ENCODE measurements at regions not wholly inside any gene's neighbourhood (a gene's known extent, or its start where the extent isn't known, plus 50 kb on each side); places are given as distances from the start of the nearest gene placed in this dataset.
"Not testable (repeated sequence)": the region's sequence is repeated elsewhere in the genome, so short reads cannot be mapped to it uniquely, and the experiment has no call there.

- no peak overlapping the region for H3K27ac ChIP-seq
- no peaks in the 10 kb centered on the region for H4K20me1 ChIP-seq (ENCODE audit: insufficient read depth)
Observed at GRCh38 chr14:83290447-83290846, 1756.8 kb upstream of the SEL1L start.

GRCh38 chr14:83291714-83292113 is 1758.1 kb upstream of the SEL1L start:
- Histone ChIP-seq H2AFZ (ENCODE audit: low read depth) (no peak overlapping the region), H3K36me3 (ENCODE audit: insufficient read depth) (no peaks in the 10 kb centered on the region), H3K27ac (no peak overlapping the region)

More at GRCh38 chr14:83290447-83290846, 1756.8 kb upstream of the SEL1L start:
- no peaks in the 10 kb centered on the region for H3K27me3 ChIP-seq (ENCODE audit: insufficient read depth, low read depth)
- H3K79me2 ChIP-seq (ENCODE audit: insufficient read depth, low read depth): no peaks in the 10 kb centered on the region
- no peaks in the 10 kb centered on the region for H3K4me1 ChIP-seq (ENCODE audit: low read depth, poor library complexity, severe bottlenecking)
- TF ChIP-seq, protein P1, sequence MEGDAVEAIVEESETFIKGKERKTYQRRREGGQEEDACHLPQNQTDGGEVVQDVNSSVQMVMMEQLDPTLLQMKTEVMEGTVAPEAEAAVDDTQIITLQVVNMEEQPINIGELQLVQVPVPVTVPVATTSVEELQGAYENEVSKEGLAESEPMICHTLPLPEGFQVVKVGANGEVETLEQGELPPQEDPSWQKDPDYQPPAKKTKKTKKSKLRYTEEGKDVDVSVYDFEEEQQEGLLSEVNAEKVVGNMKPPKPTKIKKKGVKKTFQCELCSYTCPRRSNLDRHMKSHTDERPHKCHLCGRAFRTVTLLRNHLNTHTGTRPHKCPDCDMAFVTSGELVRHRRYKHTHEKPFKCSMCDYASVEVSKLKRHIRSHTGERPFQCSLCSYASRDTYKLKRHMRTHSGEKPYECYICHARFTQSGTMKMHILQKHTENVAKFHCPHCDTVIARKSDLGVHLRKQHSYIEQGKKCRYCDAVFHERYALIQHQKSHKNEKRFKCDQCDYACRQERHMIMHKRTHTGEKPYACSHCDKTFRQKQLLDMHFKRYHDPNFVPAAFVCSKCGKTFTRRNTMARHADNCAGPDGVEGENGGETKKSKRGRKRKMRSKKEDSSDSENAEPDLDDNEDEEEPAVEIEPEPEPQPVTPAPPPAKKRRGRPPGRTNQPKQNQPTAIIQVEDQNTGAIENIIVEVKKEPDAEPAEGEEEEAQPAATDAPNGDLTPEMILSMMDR (conservative IDR thresholded peaks at IDR 0.05; ENCODE audit: low read depth, low read length): no peak
- no peaks in the 10 kb centered on the region for H3K36me3 ChIP-seq (ENCODE audit: insufficient read depth)
- no peak overlapping the region for H2AFZ ChIP-seq (ENCODE audit: low read depth)
- no peak overlapping the region for H3K9ac ChIP-seq
- no peak overlapping the region for H3K4me3 ChIP-seq (IDR thresholded peaks at IDR 0.05; ENCODE audit: insufficient read depth, low read depth, low read length)
- H3K4me2 ChIP-seq: no peak overlapping the region

DNA sequence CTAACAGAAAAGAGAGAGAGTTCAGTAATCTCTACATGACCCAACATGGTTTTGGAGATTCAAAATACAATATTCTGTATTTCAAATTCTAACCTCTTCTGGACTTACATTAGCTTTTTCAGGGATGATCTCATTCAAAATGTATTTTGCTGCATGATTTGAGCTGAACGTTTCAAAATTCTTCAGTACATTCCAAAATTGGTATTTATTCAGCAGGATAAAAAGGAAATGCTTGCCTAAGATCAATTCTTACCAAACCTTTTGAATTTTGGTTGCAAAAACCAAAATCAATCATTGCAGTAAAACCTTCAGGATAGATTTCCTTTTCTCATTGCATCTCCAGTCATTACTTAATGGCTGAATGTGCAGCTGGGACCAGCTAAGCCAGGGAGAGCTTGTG is 1761.3 kb upstream of the SEL1L start:
- no peak overlapping the region for H2AFZ ChIP-seq (ENCODE audit: low read depth)
- TF ChIP-seq, protein P1 (conservative IDR thresholded peaks at IDR 0.05; ENCODE audit: low read depth, low read length): no peak
- H3K4me2 ChIP-seq: no peak overlapping the region
- no peak overlapping the region for H3K27ac ChIP-seq
- no peak overlapping the region for H3K9ac ChIP-seq
- no peaks in the 10 kb centered on the region for H3K79me2 ChIP-seq (ENCODE audit: insufficient read depth, low read depth)
- no peaks in the 10 kb centered on the region for H3K4me1 ChIP-seq (ENCODE audit: low read depth, poor library complexity, severe bottlenecking)
- H3K4me3 ChIP-seq (IDR thresholded peaks at IDR 0.05; ENCODE audit: insufficient read depth, low read depth, low read length): no peak overlapping the region
- no peaks in the 10 kb centered on the region for H3K36me3 ChIP-seq (ENCODE audit: insufficient read depth)
- no peaks in the 10 kb centered on the region for H4K20me1 ChIP-seq (ENCODE audit: insufficient read depth)
- H3K27me3 ChIP-seq (ENCODE audit: insufficient read depth, low read depth): no peaks in the 10 kb centered on the region

More at GRCh38 chr14:83291714-83292113, 1758.1 kb upstream of the SEL1L start:
- H3K79me2 ChIP-seq (ENCODE audit: insufficient read depth, low read depth): no peaks in the 10 kb centered on the region
- no peak overlapping the region for H3K4me2 ChIP-seq
- H3K27me3 ChIP-seq (ENCODE audit: insufficient read depth, low read depth): no peaks in the 10 kb centered on the region
- H3K4me1 ChIP-seq (ENCODE audit: low read depth, poor library complexity, severe bottlenecking): no peaks in the 10 kb centered on the region
- H4K20me1 ChIP-seq (ENCODE audit: insufficient read depth): no peaks in the 10 kb centered on the region
- no peak overlapping the region for H3K9ac ChIP-seq
- H3K4me3 ChIP-seq (IDR thresholded peaks at IDR 0.05; ENCODE audit: insufficient read depth, low read depth, low read length): no peak overlapping the region
- TF ChIP-seq, protein P1 (conservative IDR thresholded peaks at IDR 0.05; ENCODE audit: low read depth, low read length): no peak

DNA sequence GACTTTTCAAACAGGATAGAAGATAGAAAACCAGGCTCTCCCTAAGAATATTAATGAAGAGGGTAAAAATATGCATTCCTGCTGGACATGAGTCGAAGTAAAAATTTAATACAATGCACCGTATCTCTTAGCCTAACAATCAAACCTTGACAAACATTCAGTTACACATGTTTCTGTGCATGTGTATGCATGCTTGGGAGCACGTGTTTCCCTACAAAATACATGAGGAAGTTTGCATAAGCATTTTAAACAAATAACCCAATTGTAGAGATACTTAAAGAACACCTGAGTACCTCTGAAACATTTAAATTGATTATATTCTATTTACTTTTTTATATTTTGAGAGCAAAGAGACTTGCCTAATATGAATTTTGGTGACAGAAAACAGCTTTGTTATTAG is 1763.7 kb upstream of the SEL1L start:
- Histone ChIP-seq H3K4me1 (ENCODE audit: low read depth, poor library complexity, severe bottlenecking) (no peaks in the 10 kb centered on the region), H3K36me3 (ENCODE audit: insufficient read depth) (no peaks in the 10 kb centered on the region), H3K4me3 (IDR thresholded peaks at IDR 0.05; ENCODE audit: insufficient read depth, low read depth, low read length) (no peak overlapping the region), H3K27me3 (ENCODE audit: insufficient read depth, low read depth) (no peaks in the 10 kb centered on the region), H3K27ac (no peak overlapping the region), H3K4me2 (no peak overlapping the region), H4K20me1 (ENCODE audit: insufficient read depth) (no peaks in the 10 kb centered on the region), H3K9ac (no peak overlapping the region), H3K79me2 (ENCODE audit: insufficient read depth, low read depth) (no peaks in the 10 kb centered on the region), H2AFZ (ENCODE audit: low read depth) (no peak overlapping the region)
- TF ChIP-seq, protein P1 (conservative IDR thresholded peaks at IDR 0.05; ENCODE audit: low read depth, low read length): no peak

DNA sequence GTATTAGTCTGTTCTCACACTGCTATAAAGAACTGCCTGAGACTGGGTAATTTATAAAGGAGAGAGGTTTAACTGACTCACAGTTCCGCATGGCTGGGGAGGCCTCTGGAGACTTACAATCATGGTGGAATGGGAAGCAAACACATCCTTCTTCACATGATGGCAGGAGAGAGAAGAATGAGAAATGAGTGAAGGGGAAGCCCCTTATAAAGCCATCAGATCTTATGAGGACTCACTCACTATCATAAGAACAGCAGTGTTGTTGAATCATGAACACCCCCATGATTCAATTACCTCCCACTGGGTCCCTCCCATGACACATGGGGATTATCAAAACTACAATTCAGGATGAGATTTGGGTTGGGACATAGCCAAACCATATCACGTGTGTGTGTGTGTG is 1764.4 kb upstream of the SEL1L start:
- H4K20me1 ChIP-seq (ENCODE audit: insufficient read depth); H3K4me2 ChIP-seq; H3K79me2 ChIP-seq (ENCODE audit: insufficient read depth, low read depth); H3K27ac ChIP-seq; H3K4me1 ChIP-seq (ENCODE audit: low read depth, poor library complexity, severe bottlenecking); H2AFZ ChIP-seq (ENCODE audit: low read depth); H3K36me3 ChIP-seq (ENCODE audit: insufficient read depth); H3K9ac ChIP-seq; H3K27me3 ChIP-seq (ENCODE audit: insufficient read depth, low read depth); H3K4me3 ChIP-seq (IDR thresholded peaks at IDR 0.05; ENCODE audit: insufficient read depth, low read depth, low read length): not testable (repeated sequence)
